Muscle layer of duodenum (tissue), 2 donors: ENCODE measurements at regions not wholly inside any gene's neighbourhood (a gene's known extent, or its start where the extent isn't known, plus 50 kb on each side); places are given as distances from the start of the nearest gene placed in this dataset.

Experiments
- H3K27ac ChIP-seq: one replicate; pipeline ENCODE4 v1.7.0; 2013; ENCODE audit warnings: mild to moderate bottlenecking, low read length
- H3K27me3 ChIP-seq: one replicate; pipeline ENCODE4 v1.7.0; 2013; ENCODE audit warnings: low read depth, mild to moderate bottlenecking, control low read depth, low read length
- H3K36me3 ChIP-seq, 2 donors: one replicate each; pipeline ENCODE4 v1.7.0; 2013; ENCODE audit warnings: low read length in 2 of 2, control low read depth in 1 of 2, mild to moderate bottlenecking in 1 of 2; ENCODE audit not compliant: insufficient read depth in 2 of 2, control insufficient read depth in 1 of 2
- H3K4me1 ChIP-seq, 2 donors: one replicate each; pipeline ENCODE4 v1.7.0; 2013; ENCODE audit warnings: low read length in 2 of 2, mild to moderate bottlenecking in 2 of 2, control low read depth in 1 of 2, moderate library complexity in 1 of 2; ENCODE audit not compliant: insufficient read depth in 2 of 2, control insufficient read depth in 1 of 2
- H3K4me3 ChIP-seq, 2 donors: one replicate each; pipeline ENCODE4 v1.7.0; 2013; ENCODE audit warnings: low read length in 2 of 2, low read depth in 1 of 2, mild to moderate bottlenecking in 1 of 2
- H3K9me3 ChIP-seq, 2 donors: one replicate each; pipeline ENCODE4 v1.7.0; 2013; ENCODE audit warnings: low read length in 2 of 2, control low read depth in 1 of 2, mild to moderate bottlenecking in 1 of 2; ENCODE audit not compliant: control insufficient read depth in 1 of 2
- donor health status: healthy.

- Histone ChIP-seq H3K4me1 (no peaks in the 10 kb centered on the region), H3K4me3 (no peak overlapping the region), H3K27me3 (no peaks in the 10 kb centered on the region), H3K36me3 (no peaks in the 10 kb centered on the region), H3K9me3 (no peaks in the 10 kb centered on the region), H3K27ac (no peak overlapping the region)
These were observed 535.8 kb downstream of the MIAT start for GRCh38 chr22:27193215-27193614.

DNA sequence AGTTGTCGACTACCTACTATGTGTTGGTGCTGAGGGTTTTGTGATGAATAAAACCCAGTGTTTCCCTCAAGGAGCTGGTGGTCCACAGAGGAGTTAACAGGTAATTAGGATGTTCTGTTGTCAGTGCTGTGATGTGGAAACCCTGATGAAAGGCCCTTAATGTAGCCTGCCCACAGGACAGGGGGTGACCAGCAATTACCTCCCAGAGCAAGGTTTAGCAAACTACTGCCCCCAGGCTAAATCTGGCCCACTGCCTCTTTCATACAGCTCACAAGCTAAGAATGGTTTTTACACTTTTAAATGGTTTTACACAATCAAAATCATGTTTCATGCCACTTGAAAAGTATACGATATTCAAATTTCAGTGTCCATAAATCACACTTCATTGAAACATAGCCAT, 536.2 kb downstream of the MIAT start:
- Histone ChIP-seq H3K36me3 (no peaks in the 10 kb centered on the region), H3K27me3 (no peaks in the 10 kb centered on the region), H3K4me1 (no peaks in the 10 kb centered on the region), H3K9me3 (no peaks in the 10 kb centered on the region), H3K4me3 (no peak overlapping the region), H3K27ac (no peak overlapping the region)

- no peaks in the 10 kb centered on the region for H3K4me1 ChIP-seq
- H3K4me3 ChIP-seq: no peak overlapping the region
- no peaks in the 10 kb centered on the region for H3K27me3 ChIP-seq
- H3K9me3 ChIP-seq: no peaks in the 10 kb centered on the region
- no peaks in the 10 kb centered on the region for H3K36me3 ChIP-seq
- H3K27ac ChIP-seq: no peak overlapping the region
These were observed 536.8 kb downstream of the MIAT start for GRCh38 chr22:27194096-27194748.

DNA sequence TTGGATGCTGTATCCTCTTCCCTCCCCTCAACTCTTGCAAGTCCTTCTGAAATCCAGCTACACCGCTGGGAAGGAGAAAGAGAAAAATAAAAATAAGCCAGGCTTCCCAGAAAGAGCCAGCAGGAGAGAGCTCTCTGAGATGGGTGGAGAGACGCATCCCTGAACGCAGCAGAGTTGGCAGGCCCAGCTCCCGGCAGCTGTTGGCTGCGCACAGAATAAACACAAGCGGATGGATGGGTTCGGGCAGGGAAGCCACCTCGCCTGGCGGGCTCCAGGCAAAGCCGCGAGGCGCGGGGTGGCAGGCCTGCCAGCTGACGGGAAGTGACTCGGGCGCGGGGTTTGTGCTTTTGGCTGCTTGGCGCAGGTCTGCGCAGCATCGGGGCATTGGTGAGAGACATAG, 537.7 kb downstream of the MIAT start:
- Histone ChIP-seq H3K9me3 (no peaks in the 10 kb centered on the region), H3K27ac (no peak overlapping the region), H3K4me1 (no peaks in the 10 kb centered on the region), H3K27me3 (no peaks in the 10 kb centered on the region), H3K4me3 (no peak overlapping the region), H3K36me3 (no peaks in the 10 kb centered on the region)

DNA sequence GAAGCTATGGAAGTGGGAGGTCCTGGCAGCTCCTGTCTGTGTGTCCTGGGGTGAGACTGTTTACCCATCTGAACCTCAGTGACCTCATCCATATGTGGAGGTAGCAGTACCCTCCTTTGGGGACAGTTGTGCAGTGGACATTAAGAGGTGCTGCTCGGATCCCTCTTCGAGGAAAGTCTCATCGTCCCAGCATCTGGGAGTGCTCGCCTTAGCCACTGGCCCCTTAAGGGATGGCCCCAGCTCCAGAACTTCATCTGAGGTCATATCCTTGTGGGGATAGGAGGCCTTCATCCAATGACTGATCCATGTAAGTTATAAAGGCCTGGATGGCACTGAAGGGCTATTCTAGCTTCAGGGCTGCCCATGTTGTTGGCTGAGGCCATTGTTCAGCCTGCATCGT, 538.1 kb downstream of the MIAT start:
- H3K27ac ChIP-seq: no peak overlapping the region

DNA sequence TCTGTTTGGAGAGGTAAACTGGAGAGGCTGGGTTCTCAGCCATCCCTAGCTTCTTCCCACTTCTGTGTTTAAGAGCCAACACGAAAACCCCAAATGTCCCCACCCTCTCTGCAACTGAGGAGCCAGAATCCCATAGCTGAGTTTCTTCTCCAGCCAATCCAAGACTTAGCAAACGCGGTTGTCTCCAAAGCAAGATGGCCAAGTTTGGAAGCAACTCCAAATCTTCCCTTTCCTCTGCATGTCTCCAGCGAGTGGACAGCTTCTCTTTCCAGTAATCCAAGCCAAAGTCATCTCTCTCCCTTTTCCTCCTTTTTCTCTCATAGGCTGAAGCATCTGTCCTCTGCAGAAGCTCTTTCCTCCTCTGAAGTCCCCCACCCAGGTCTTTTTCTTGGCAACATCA, 539.2 kb downstream of the MIAT start:
- Histone ChIP-seq H3K4me1 (no peaks in the 10 kb centered on the region), H3K9me3 (no peaks in the 10 kb centered on the region), H3K4me3 (no peak overlapping the region), H3K27ac (no peak overlapping the region), H3K36me3 (no peaks in the 10 kb centered on the region), H3K27me3 (no peaks in the 10 kb centered on the region)

More for the DNA sequence above, 538.1 kb downstream of the MIAT start:
- H3K4me1 ChIP-seq: no peaks in the 10 kb centered on the region
- H3K27me3 ChIP-seq: no peaks in the 10 kb centered on the region
- no peak overlapping the region for H3K4me3 ChIP-seq
- H3K36me3 ChIP-seq: no peaks in the 10 kb centered on the region
- H3K9me3 ChIP-seq: no peaks in the 10 kb centered on the region

GRCh38 chr22:27197052-27197451, 539.7 kb downstream of the MIAT start:
- Histone ChIP-seq H3K36me3 (no peaks in the 10 kb centered on the region), H3K4me1 (peaks cover 0 to 2% of the 10 kb centered on the region in 2 donors), H3K27ac (no peak overlapping the region), H3K4me3 (no peak overlapping the region), H3K27me3 (no peaks in the 10 kb centered on the region), H3K9me3 (no peaks in the 10 kb centered on the region)

DNA sequence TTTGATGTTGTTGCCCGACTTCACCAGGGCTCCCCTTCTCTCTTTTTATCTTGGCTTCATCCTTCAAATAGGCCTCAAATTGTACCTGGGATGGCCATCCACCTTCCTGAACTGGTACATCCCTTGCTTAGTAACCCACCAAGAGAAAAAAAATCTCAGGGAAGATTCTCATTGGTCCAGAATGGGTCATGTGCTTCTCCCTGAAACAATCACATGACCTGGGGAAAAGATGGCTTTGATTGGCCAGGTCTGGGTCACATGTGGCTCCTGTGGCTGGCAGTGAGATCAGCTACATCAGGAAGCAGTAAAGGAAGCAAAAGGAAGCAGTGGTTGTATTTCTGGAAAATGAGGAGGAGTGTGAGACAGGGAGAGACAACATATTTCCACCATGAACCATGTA, 540.2 kb downstream of the MIAT start:
- Histone ChIP-seq H3K9me3 (no peaks in the 10 kb centered on the region), H3K36me3 (no peaks in the 10 kb centered on the region), H3K27me3 (no peaks in the 10 kb centered on the region), H3K4me1 (peaks cover 3 to 4% of the 10 kb centered on the region in 2 donors), H3K4me3 (no peak overlapping the region), H3K27ac (no peak overlapping the region)

DNA sequence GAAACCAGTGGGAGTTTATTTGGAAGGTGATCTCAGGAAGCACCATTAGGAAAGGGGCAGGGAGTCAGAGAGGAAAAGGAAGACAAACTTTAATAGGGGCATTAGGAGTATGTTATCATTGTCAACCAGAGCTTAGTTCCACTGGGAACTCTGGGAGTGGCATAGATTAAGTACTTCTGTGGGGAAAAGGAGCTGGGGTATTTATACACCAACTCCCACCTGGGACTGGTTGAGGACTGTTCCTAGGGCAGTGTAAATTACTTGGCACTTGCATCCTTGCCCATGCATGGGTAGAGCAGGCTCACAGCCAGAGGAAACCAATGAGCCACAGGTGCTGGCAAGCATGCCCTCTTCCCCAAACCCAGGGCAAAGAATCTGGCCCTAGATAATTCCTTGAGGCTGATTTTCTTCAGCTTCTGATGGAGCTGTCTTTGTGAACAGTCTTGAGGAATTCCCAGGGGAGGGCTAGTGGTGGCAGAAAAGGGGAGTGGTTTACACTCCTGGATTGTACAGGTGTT, 541.2 kb downstream of the MIAT start:
- no peaks in the 10 kb centered on the region for H3K27me3 ChIP-seq
- no peaks in the 10 kb centered on the region for H3K9me3 ChIP-seq
- no peak overlapping the region for H3K27ac ChIP-seq
- H3K4me1 ChIP-seq: peaks cover 4 to 10% of the 10 kb centered on the region in 2 donors
- no peak overlapping the region for H3K4me3 ChIP-seq
- no peaks in the 10 kb centered on the region for H3K36me3 ChIP-seq

DNA sequence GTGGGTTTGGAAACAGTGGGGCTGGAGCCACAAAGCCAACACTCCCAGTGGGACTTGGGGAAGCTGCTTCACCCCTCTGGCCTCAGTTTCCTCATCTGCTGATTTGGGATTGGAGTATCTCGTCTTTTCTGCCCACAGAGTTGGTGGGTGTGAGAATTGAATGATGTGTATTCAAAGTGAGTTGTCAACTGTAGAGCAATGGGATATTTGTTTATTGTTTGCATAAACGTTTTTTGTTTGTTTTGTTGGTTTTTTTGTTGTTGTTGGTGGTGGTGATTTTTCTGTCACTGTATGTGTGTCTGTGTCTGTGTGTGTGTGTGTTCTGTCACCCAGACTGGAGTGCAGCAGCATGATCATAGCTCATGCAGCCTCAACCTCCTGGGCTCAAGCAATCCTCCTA, 542.0 kb downstream of the MIAT start:
- H3K9me3 ChIP-seq: no peaks in the 10 kb centered on the region
- no peak overlapping the region for H3K4me3 ChIP-seq
- no peaks in the 10 kb centered on the region for H3K27me3 ChIP-seq
- H3K27ac ChIP-seq: no peak overlapping the region
- peaks cover 4 to 10% of the 10 kb centered on the region in 2 donors for H3K4me1 ChIP-seq
- H3K36me3 ChIP-seq: no peaks in the 10 kb centered on the region

DNA sequence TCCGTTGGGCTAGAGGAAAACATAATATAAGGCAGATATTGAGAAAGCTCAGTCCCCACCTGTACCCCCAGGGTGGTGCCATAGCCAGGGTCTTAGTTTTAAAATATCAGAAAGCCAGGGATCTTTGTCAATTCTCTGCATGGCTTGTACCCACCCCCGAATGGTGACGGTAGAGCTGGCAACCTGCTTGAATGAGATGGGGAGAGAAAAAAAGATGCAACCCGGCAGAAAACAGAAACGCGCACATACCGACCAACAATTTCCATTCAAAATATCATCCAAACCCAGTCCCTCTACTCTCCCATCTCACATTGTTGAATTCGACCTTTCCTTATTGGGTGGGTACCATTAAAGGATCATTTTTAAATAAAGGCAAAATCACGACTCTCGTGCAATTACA, 543.9 kb downstream of the MIAT start:
- Histone ChIP-seq H3K4me1 (peaks cover 4 to 17% of the 10 kb centered on the region in 2 donors), H3K9me3 (no peaks in the 10 kb centered on the region), H3K27ac (no peak overlapping the region), H3K36me3 (no peaks in the 10 kb centered on the region), H3K4me3 (no peak overlapping the region), H3K27me3 (no peaks in the 10 kb centered on the region)

DNA sequence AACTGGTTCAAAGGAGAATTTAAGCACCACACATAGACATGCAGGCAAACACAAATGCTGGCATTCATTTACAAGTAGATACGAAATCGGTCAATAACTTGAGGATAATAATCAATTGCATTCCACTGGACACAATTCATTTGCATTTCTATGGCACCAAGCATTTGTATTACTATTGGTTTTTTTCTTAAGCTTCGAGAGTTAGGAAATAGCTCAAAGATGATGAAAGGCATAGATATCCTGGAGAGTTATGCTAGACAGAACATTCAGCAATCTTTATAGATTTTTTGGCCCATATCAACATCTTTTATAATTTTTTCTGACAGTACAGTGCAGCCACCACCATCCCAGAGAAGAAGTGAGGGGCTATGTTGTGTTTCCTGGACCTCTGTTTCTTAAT, 544.4 kb downstream of the MIAT start:
- Histone ChIP-seq H3K4me1 (peaks cover 4 to 21% of the 10 kb centered on the region in 2 donors), H3K27me3 (no peaks in the 10 kb centered on the region), H3K36me3 (no peaks in the 10 kb centered on the region), H3K9me3 (no peaks in the 10 kb centered on the region), H3K4me3 (no peak overlapping the region), H3K27ac (peak overlapping the region; percentile 28)
